GM18951 (cell line): ENCODE measurements at regions not wholly inside any gene's neighbourhood (a gene's known extent, or its start where the extent isn't known, plus 50 kb on each side); places are given as distances from the start of the nearest gene placed in this dataset.

Experiments
- POLR2A ChIP-seq: IDR thresholded peaks from 4 replicates; pipeline ENCODE4 v1.6.1; 2011; ENCODE audit warnings: mild to moderate bottlenecking; ENCODE audit not compliant: insufficient read length, insufficient read depth; ENCODE audit errors: extremely low read depth
- in situ Hi-C: fragments of 300-500 bp; cut with MboI; formaldehyde crosslinking; loops from one replicate; pipeline ENCODE4 v1.12.0; 2022; ENCODE audit warnings: low sequenced_read_pairs, mixed read lengths, inconsistent platforms; ENCODE audit not compliant: unreplicated experiment

GRCh38 chr5:96080557-96080956 is 118.9 kb upstream of the ELL2 start:
- no peak for TF ChIP-seq POLR2A
- in situ Hi-C loops = no loop called here

- TF ChIP-seq POLR2A = no peak
- in situ Hi-C loops = no loop called here
These were observed 118.3 kb upstream of the ELL2 start for GRCh38 chr5:96079962-96080361.

- no peak for TF ChIP-seq POLR2A
- in situ Hi-C loops = no loop called here
These were observed 117.4 kb upstream of the ELL2 start for GRCh38 chr5:96079075-96079474.

GRCh38 chr5:96076451-96076850 is 114.8 kb upstream of the ELL2 start:
- in situ Hi-C loops = no loop called here

GRCh38 chr5:96075579-96076289 is 114.1 kb upstream of the ELL2 start:
- no peak for TF ChIP-seq POLR2A
- in situ Hi-C loops = no loop called here

More at GRCh38 chr5:96076451-96076850, 114.8 kb upstream of the ELL2 start:
- TF ChIP-seq POLR2A = no peak

GRCh38 chr5:96074870-96075269 is 113.2 kb upstream of the ELL2 start:
- no peak for TF ChIP-seq POLR2A
- in situ Hi-C loops = no loop called here

GRCh38 chr5:96074460-96074859 is 112.8 kb upstream of the ELL2 start:
- no peak for TF ChIP-seq POLR2A
- in situ Hi-C loops = no loop called here

- in situ Hi-C loops = no loop called here
- TF ChIP-seq POLR2A = no peak
These were observed 111.1 kb upstream of the ELL2 start for GRCh38 chr5:96072791-96073165.

- no peak for TF ChIP-seq POLR2A
- in situ Hi-C loops = no loop called here
These were observed 110.6 kb upstream of the ELL2 start for GRCh38 chr5:96072138-96072790.

- in situ Hi-C loops = no loop called here
- TF ChIP-seq POLR2A = no peak
These were observed 109.1 kb upstream of the ELL2 start for GRCh38 chr5:96070622-96071225.

GRCh38 chr5:96067894-96068614 is 106.4 kb upstream of the ELL2 start:
- in situ Hi-C loops = no loop called here
- TF ChIP-seq POLR2A = no peak

GRCh38 chr5:96067251-96067650 is 105.6 kb upstream of the ELL2 start:
- no peak for TF ChIP-seq POLR2A
- in situ Hi-C loops = no loop called here

- no peak for TF ChIP-seq POLR2A
These were observed 104.7 kb upstream of the ELL2 start for GRCh38 chr5:96066386-96066719.

More at GRCh38 chr5:96066386-96066719, 104.7 kb upstream of the ELL2 start:
- in situ Hi-C loops = no loop called here
